ENCODE measurements at regions not wholly inside any gene's neighbourhood (a gene's known extent, or its start where the extent isn't known, plus 50 kb on each side); places are given as distances from the start of the nearest gene placed in this dataset.

DNA sequence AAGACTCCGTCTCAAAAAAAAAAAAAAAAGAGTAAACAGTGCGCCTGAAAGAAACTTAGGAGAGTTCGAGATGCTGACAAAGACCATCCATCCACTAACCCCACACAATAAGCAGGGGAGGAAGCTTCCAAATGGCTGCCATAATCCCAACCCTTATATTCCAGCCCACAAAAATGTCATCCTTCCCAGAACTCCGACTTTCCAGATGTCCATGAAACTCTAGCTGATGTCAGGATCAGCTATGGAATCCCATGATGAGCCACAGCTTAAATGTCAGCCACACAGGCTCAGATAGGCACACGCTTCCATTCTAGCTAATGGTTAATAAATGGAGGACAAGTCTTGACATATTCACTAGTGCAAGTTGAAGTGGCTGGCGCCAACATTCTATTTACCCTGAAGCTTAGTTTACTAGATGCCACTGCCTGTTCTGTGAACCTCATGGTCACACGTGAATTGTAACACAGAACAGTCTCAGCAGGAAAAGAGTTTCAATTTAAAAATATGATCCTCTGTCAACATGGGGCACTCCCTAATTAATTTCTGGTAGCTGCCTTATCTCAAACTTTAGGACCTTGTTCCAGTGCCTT is 75.5 kb downstream of the FOXF2 start:
- POLR2A ChIA-PET (ENCODE audit: unreplicated experiment): no interaction called here
- in situ Hi-C loops (cut with MboI; ENCODE audit: low sequenced_read_pairs) (no loop called here), dilution Hi-C loops (cut with HindIII; ENCODE audit: low sequenced_read_pairs, unreplicated experiment) (no loop called here), intact Hi-C loops (cut with micrococcal nuclease) (no loop called here)
- Histone ChIP-seq H4K8ac (ENCODE audit: low read depth in 2 of 2, low read length in 2 of 2) (no peak overlapping the region), H4K91ac (ENCODE audit: insufficient read depth, low read depth, low read length) (no peak overlapping the region), H3K56ac (ENCODE audit: extremely low read depth, insufficient read depth, low read length) (no peak overlapping the region), H3K36me3 (ENCODE audit: control insufficient read depth, insufficient read depth, low read length) (no peaks in the 10 kb centered on the region), H2BK15ac (ENCODE audit: low read depth, low read length) (no peak overlapping the region), H3K4me2 (ENCODE audit: low read depth, low read length) (no peak overlapping the region), H2BK5ac (ENCODE audit: low read depth, low read length, poor library complexity, severe bottlenecking) (no peak overlapping the region), H3K14ac (replicated peaks; ENCODE audit: low read depth, low read length) (no peak overlapping the region), H4K5ac (ENCODE audit: low read depth, low read length) (no peak overlapping the region), H3K9me1 (ENCODE audit: insufficient read depth, low read length) (no peaks in the 10 kb centered on the region), H3K27me3 (ENCODE audit: control insufficient read depth, insufficient read depth, low read length) (peaks cover 5% of the 10 kb centered on the region), H3K4me3 (ENCODE audit: insufficient read depth, low read depth, low read length) (no peak overlapping the region), H3K23ac (ENCODE audit: low read depth, low read length) (no peak overlapping the region), H2BK20ac (ENCODE audit: low read depth, low read length) (no peak overlapping the region), H3K9me3 (ENCODE audit: control insufficient read depth, insufficient read depth, low read length) (no peaks in the 10 kb centered on the region), H3K4me1 (ENCODE audit: control insufficient read depth, insufficient read depth, low read length) (no peaks in the 10 kb centered on the region; the same call in 1 of the 2 replicates), H2AK5ac (ENCODE audit: low read depth, low read length) (no peak overlapping the region), H3K18ac (ENCODE audit: low read depth, low read length) (no peak overlapping the region), H3K27ac (ENCODE audit: insufficient read depth, low read length) (no peak overlapping the region), H2BK120ac (ENCODE audit: low read depth, low read length) (no peak overlapping the region), H3K9ac (ENCODE audit: low read depth, low read length) (no peak overlapping the region), H3K79me1 (ENCODE audit: low read depth in 1 of 2, low read length in 2 of 2) (no peaks in the 10 kb centered on the region), H2AFZ (replicated peaks; ENCODE audit: low read length, poor library complexity) (no peak overlapping the region), H3K4ac (ENCODE audit: low read depth, low read length) (no peak overlapping the region), H4K20me1 (ENCODE audit: insufficient read depth, low read length) (no peaks in the 10 kb centered on the region), H2AK9ac (replicated peaks; ENCODE audit: low read depth, low read length, poor library complexity) (no peak overlapping the region)
- DNase-seq: no peak
- TF ChIP-seq MAZ (IDR thresholded peaks at IDR 0.05; ENCODE audit: borderline replicate concordance, low read depth, low read length): no peak
- WGBS, 2 experiments (ENCODE audit: extremely low coverage in 2 of 2, insufficient read length in 1 of 2): 90% methylated on average over 2 of the region's 7 CpGs; no CpG with 5 or more reads in 1 of the 2 experiments
- CTCF ChIA-PET: no interaction called here
- ATAC-seq (ENCODE audit: low read depth): no peak
- no TSS peak for BruUV-seq (replicated peaks)

Data from IMR-90 (cell line).